Esophagus muscularis mucosa (tissue), 4 donors: ENCODE measurements at regions not wholly inside any gene's neighbourhood (a gene's known extent, or its start where the extent isn't known, plus 50 kb on each side); places are given as distances from the start of the nearest gene placed in this dataset.

Source experiments
- DNase-seq: peaks from one replicate; pipeline ENCODE4 v3.0.0-alpha.2; 2017; ENCODE audit errors: extremely low spot score
- H3K27ac ChIP-seq, 4 donors: fragments of 200-600 bp; sonication (generic); replicated peaks in 1 of 4; 1 replicate in 3 of 4; 2 replicates in 1 of 4; pipeline ENCODE4 v1.5.1; 2016 to 2019; ENCODE audit warnings: mild to moderate bottlenecking in 1 of 4
- H3K27me3 ChIP-seq, 4 donors: fragments of 200-600 bp; sonication (generic); one replicate each; pipeline versions ENCODE4 v1.5.1 to v1.6.0; 2016 to 2019
- H3K36me3 ChIP-seq, 4 donors: fragments of 200-600 bp; sonication (generic); one replicate each; pipeline ENCODE4 v1.5.1; 2016 to 2019
- H3K4me1 ChIP-seq, 4 donors: fragments of 200-600 bp; sonication (generic); one replicate each; pipeline ENCODE4 v1.5.1; 2016 to 2019
- H3K4me3 ChIP-seq, 4 donors: fragments of 200-600 bp; sonication (generic); 1 replicate in 2 of 4; 2 replicates in 2 of 4; pipeline ENCODE4 v1.5.1; 2016 to 2019; ENCODE audit warnings: mild to moderate bottlenecking in 4 of 4, moderate library complexity in 1 of 4
- H3K9me3 ChIP-seq, 4 donors: fragments of 200-600 bp; sonication (generic); 1 replicate in 3 of 4; 2 replicates in 1 of 4; pipeline ENCODE4 v1.5.1; 2016 to 2019
- CTCF ChIP-seq, 3 experiments: fragments of 200-600 bp in 2 of 3; fragments of 450-650 bp in 1 of 3; sonication (generic) in 2 of 3; IDR thresholded peaks; one replicate each; pipeline ENCODE4 v1.5.1; 2017 to 2019; ENCODE audit warnings: antibody characterized with exemption in 3 of 3, mild to moderate bottlenecking in 2 of 3, moderate library complexity in 1 of 3
- EP300 ChIP-seq: sonication (generic); formaldehyde crosslinking; IDR thresholded peaks from one replicate; pipeline ENCODE4 v1.6.1; 2017; ENCODE audit warnings: antibody characterized with exemption
- POLR2A ChIP-seq: fragments of 450-650 bp; IDR thresholded peaks from one replicate; pipeline ENCODE4 v1.6.1; 2017; ENCODE audit warnings: antibody characterized with exemption, moderate library complexity, mild to moderate bottlenecking, low read depth
- POLR2AphosphoS5 ChIP-seq, 2 donors: sonication (generic); formaldehyde crosslinking; IDR thresholded peaks; one replicate each; pipeline ENCODE4 v1.6.1; 2017; ENCODE audit warnings: antibody characterized with exemption in 2 of 2
- WGBS: methylation state at CpG from one replicate; pipeline ENCODE4 v1.1.5; 2018; 5-methylcytosine and 5-hydroxymethylcytosine counted together
- intact Hi-C: fragments of 100-400 bp; cut with DNase I; formaldehyde crosslinking; loops from one replicate; pipeline ENCODE4 v1.15.1; 2023

GRCh38 chr9:22241611-22242010 is 205.0 kb upstream of the DMRTA1 start:
- no peak for DNase-seq
- Histone ChIP-seq H3K27ac (no peak overlapping the region), H3K4me3 (no peak overlapping the region), H3K9me3 (no peaks in the 10 kb centered on the region), H3K27me3 (no peaks in the 10 kb centered on the region), H3K4me1 (peaks cover 0 to 8% (median 0%) of the 10 kb centered on the region in 4 donors), H3K36me3 (no peaks in the 10 kb centered on the region)
- intact Hi-C loops: loop anchor here (5.0 kb wide), 1 partner anchor 211 kb away; no protein-coding TSS in a partner anchor
- TF ChIP-seq POLR2A: no peak
- no peak for TF ChIP-seq EP300
- no peak for TF ChIP-seq CTCF (IDR thresholded peaks at IDR 0.05)
- no peak for TF ChIP-seq POLR2AphosphoS5 (IDR thresholded peaks at IDR 0.05)

- Histone ChIP-seq H3K4me3 (no peak overlapping the region), H3K4me1 (no peaks in the 10 kb centered on the region), H3K27ac (no peak overlapping the region), H3K27me3 (no peaks in the 10 kb centered on the region), H3K9me3 (no peaks in the 10 kb centered on the region), H3K36me3 (no peaks in the 10 kb centered on the region)
- intact Hi-C loops: loop anchor here (5.0 kb wide), 1 partner anchor 208 kb away; no protein-coding TSS in a partner anchor
- TF ChIP-seq EP300 (no peak), CTCF (IDR thresholded peaks at IDR 0.05) (peak in 2 of 3 experiments; percentile 22 to 39), POLR2AphosphoS5 (IDR thresholded peaks at IDR 0.05) (no peak), POLR2A (no peak)
- no peak for DNase-seq
- WGBS: 44% methylated on average over 9 of the region's 9 CpGs
These were observed 202.2 kb upstream of the DMRTA1 start for GRCh38 chr9:22244139-22245011.

- Histone ChIP-seq H3K9me3 (peaks cover 0 to 35% (median 25%) of the 10 kb centered on the region in 4 donors), H3K4me1 (no peaks in the 10 kb centered on the region), H3K27me3 (no peaks in the 10 kb centered on the region), H3K36me3 (no peaks in the 10 kb centered on the region), H3K4me3 (no peak overlapping the region), H3K27ac (no peak overlapping the region)
- intact Hi-C loops: no loop called here
- DNase-seq: no peak
- TF ChIP-seq POLR2AphosphoS5 (IDR thresholded peaks at IDR 0.05) (no peak), CTCF (IDR thresholded peaks at IDR 0.05) (no peak), POLR2A (no peak), EP300 (no peak)
- WGBS: 63% methylated on average over 1 of the region's 1 CpG
These were observed 191.3 kb upstream of the DMRTA1 start for GRCh38 chr9:22255337-22255736.

- no peaks in the 10 kb centered on the region for H3K27me3 ChIP-seq
- no peak for DNase-seq
- H3K4me1 ChIP-seq: no peaks in the 10 kb centered on the region
- no peak overlapping the region for H3K27ac ChIP-seq
- no peaks in the 10 kb centered on the region for H3K36me3 ChIP-seq
- TF ChIP-seq POLR2A: no peak
- no peak for TF ChIP-seq EP300
- TF ChIP-seq CTCF (IDR thresholded peaks at IDR 0.05): no peak
- no peak for TF ChIP-seq POLR2AphosphoS5 (IDR thresholded peaks at IDR 0.05)
- H3K9me3 ChIP-seq: peaks cover 0 to 24% (median 18%) of the 10 kb centered on the region in 4 donors
- no peak overlapping the region for H3K4me3 ChIP-seq
- WGBS: 85% methylated on average over 3 of the region's 3 CpGs
- intact Hi-C loops: no loop called here
These were observed 190.2 kb upstream of the DMRTA1 start for GRCh38 chr9:22256381-22256780.
